ENCODE measurements at regions not wholly inside any gene's neighbourhood (a gene's known extent, or its start where the extent isn't known, plus 50 kb on each side); places are given as distances from the start of the nearest gene placed in this dataset.

DNA sequence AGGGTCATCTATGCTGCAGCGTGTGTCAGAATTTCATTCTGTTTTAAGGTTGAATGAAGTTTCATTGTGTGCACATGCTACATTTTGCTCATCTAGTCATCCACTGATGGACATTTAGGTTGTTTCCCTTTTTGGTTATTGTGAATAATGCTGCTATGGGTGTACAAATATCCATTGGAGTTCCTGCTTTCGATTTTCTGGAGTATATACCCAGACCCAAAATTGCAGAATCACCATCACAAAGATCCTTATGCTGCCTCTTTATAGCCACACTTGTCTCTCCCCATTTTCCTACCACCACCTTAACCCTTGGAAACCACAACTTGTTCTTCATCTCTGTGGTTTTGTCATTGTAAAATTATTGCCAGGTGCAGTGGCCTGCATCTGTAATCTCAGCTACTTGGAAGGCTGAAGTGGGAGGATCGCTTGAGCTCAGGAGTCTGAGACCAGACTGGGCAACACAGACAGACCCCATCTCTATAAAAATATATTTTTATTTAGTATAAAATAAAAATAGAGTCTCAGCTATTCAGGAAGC is 166.2 kb downstream of the HSD17B3 start:
- no peak overlapping the region for H2BK120ac ChIP-seq (replicated peaks; ENCODE audit: low read depth, low read length)
- peaks cover 8 to 23% (median 13%) of the 10 kb centered on the region in 4 experiments for H3K4me1 ChIP-seq (replicated peaks in 1 of 4; ENCODE audit: control insufficient read depth in 3 of 4, insufficient read depth in 4 of 4, low read length in 3 of 4)
- H3K9ac ChIP-seq (replicated peaks in 1 of 4; ENCODE audit: extremely low read depth in 1 of 4, low read depth in 3 of 4, low read length in 3 of 4) = no peak overlapping the region
- H3K79me2 ChIP-seq (ENCODE audit: control insufficient read depth in 1 of 2, insufficient read depth in 2 of 2, low read length in 2 of 2) = no peaks in the 10 kb centered on the region
- no peak overlapping the region for H3K4ac ChIP-seq (replicated peaks; ENCODE audit: insufficient read length, low read depth, low read length)
- POLR2A ChIA-PET (ENCODE audit: partially characterized antibody) = no interaction called here
- no peak overlapping the region for H3K14ac ChIP-seq (ENCODE audit: insufficient read length)
- H3K18ac ChIP-seq (ENCODE audit: extremely low read depth, low read length) = no peak overlapping the region
- no peak overlapping the region for H4K5ac ChIP-seq (ENCODE audit: insufficient read length, low read depth, low read length)
- H2BK12ac ChIP-seq (ENCODE audit: low read depth, low read length) = no peak overlapping the region
- H3K23ac ChIP-seq (ENCODE audit: insufficient read length) = no peak overlapping the region
- H3K4me2 ChIP-seq (ENCODE audit: insufficient read depth in 1 of 2, low read depth in 2 of 2, low read length in 2 of 2) = no peak overlapping the region
- H2BK5ac ChIP-seq (ENCODE audit: low read depth, low read length) = no peak overlapping the region
- no peaks in the 10 kb centered on the region; the same call in 1 of the 2 replicates for H3K23me2 ChIP-seq (ENCODE audit: low read depth, low read length)
- no peak overlapping the region for H2AK5ac ChIP-seq (ENCODE audit: low read depth, low read length)
- FAIRE-seq (no peak), DNase-seq (ENCODE audit: low read depth in 1 of 2, low spot score in 2 of 2) (no peak)
- H3K56ac ChIP-seq (replicated peaks; ENCODE audit: insufficient read length, low read depth, low read length) = no peak overlapping the region
- no peaks in the 10 kb centered on the region for H3K9me3 ChIP-seq (ENCODE audit: insufficient read depth in 2 of 2, low read depth in 1 of 2, low read length in 1 of 2)
- no peaks in the 10 kb centered on the region; a peak in 2 of 7 replicates for H3K27me3 ChIP-seq (replicated peaks in 1 of 4; ENCODE audit: control insufficient read depth in 3 of 4, extremely low read depth in 1 of 4, insufficient read depth in 3 of 4, low read length in 3 of 4)
- no peak overlapping the region for H2BK20ac ChIP-seq (ENCODE audit: low read length)
- H4K91ac ChIP-seq (replicated peaks; ENCODE audit: insufficient read length, low read length) = no peak overlapping the region
- no peak overlapping the region for H4K8ac ChIP-seq (ENCODE audit: extremely low read depth, insufficient read depth, low read length)
- no peak overlapping the region for H3K27ac ChIP-seq (ENCODE audit: low read depth, low read length)
- CTCF ChIA-PET (ENCODE audit: partially characterized antibody) = interaction anchor here (1.3 kb wide), 1 partner anchor 23 kb away, joined by 4 read pairs; no protein-coding TSS in a partner anchor
- no peaks in the 10 kb centered on the region for H3K79me1 ChIP-seq (ENCODE audit: low read depth, low read length)
- H3K36me3 ChIP-seq (ENCODE audit: control insufficient read depth in 2 of 4, insufficient read depth in 4 of 4, low read length in 3 of 4) = no peaks in the 10 kb centered on the region
- no peak overlapping the region for H2BK15ac ChIP-seq (ENCODE audit: low read length)
- 89% methylated on average over 3 of the region's 3 CpGs; no CpG with 5 or more reads in 1 of the 2 experiments for WGBS, 2 experiments (ENCODE audit: extremely low coverage in 1 of 2, insufficient coverage in 1 of 2, insufficient read length in 1 of 2, insufficient replicate concordance in 2 of 2, low coverage in 1 of 2, low lambda C conversion rate in 2 of 2, missing lambda C conversion rate in 1 of 2)
- H3K4me3 ChIP-seq (ENCODE audit: extremely low read depth in 1 of 4, insufficient read depth in 2 of 4, low read depth in 3 of 4, low read length in 4 of 4) = no peak overlapping the region
- H2AFZ ChIP-seq (ENCODE audit: low read length) = no peak overlapping the region
- H4K20me1 ChIP-seq (replicated peaks in 1 of 2; ENCODE audit: control insufficient read depth in 1 of 2, insufficient read depth in 2 of 2, low read length in 2 of 2) = no peaks in the 10 kb centered on the region
- TF ChIP-seq SAP30 (IDR thresholded peaks at IDR 0.05; ENCODE audit: insufficient read depth, insufficient replicate concordance, low read length) (no peak), TCF12 (IDR thresholded peaks at IDR 0.05; ENCODE audit: low read depth, low read length) (no peak), SRF (IDR thresholded peaks at IDR 0.05; ENCODE audit: low read depth, low read length) (no peak), SIRT6 (IDR thresholded peaks at IDR 0.05; ENCODE audit: low read length) (no peak)
